T1000 (cell line): ENCODE measurements at regions not wholly inside any gene's neighbourhood (a gene's known extent, or its start where the extent isn't known, plus 50 kb on each side); places are given as distances from the start of the nearest gene placed in this dataset.
A peak's percentile ranks its signal among the peaks of the same experiment; 100 is the strongest.
"Not testable (repeated sequence)": the region's sequence is repeated elsewhere in the genome, so short reads cannot be mapped to it uniquely, and the experiment has no call there.

Source experiments
- DNase-seq: peaks from one replicate; lab custom pipeline; 2025; ENCODE audit warnings: mixed read lengths; lab: John Stamatoyannopoulos, UW

- no peak for DNase-seq
Observed at GRCh38 chr9:22170556-22170955, 161.5 kb upstream of the CDKN2B start.

- DNase-seq = no peak
Observed at GRCh38 chr9:22170990-22171670, 162.0 kb upstream of the CDKN2B start.

- DNase-seq = no peak
Observed at GRCh38 chr9:22171691-22172090, 162.6 kb upstream of the CDKN2B start.

GRCh38 chr9:22173908-22174307 is 164.8 kb upstream of the CDKN2B start:
- no peak for DNase-seq

- no peak for DNase-seq
Observed at GRCh38 chr9:22175972-22176545, 167.0 kb upstream of the CDKN2B start.

- not testable (repeated sequence) for DNase-seq
Observed at GRCh38 chr9:22181021-22181420, 171.9 kb upstream of the CDKN2B start.

GRCh38 chr9:22189471-22189870 is 180.4 kb upstream of the CDKN2B start:
- DNase-seq = no peak

GRCh38 chr9:22197000-22197399 is 187.9 kb upstream of the CDKN2B start:
- not testable (repeated sequence) for DNase-seq

GRCh38 chr9:22198681-22199080 is 189.6 kb upstream of the CDKN2B start:
- DNase-seq = no peak

- DNase-seq = no peak
Observed at GRCh38 chr9:22201256-22201655, 192.2 kb upstream of the CDKN2B start.

- DNase-seq = no peak
Observed at GRCh38 chr9:22203371-22204138, 194.4 kb upstream of the CDKN2B start.

GRCh38 chr9:22204240-22204639 is 195.1 kb upstream of the CDKN2B start:
- no peak for DNase-seq

GRCh38 chr9:22206833-22207232 is 197.7 kb upstream of the CDKN2B start:
- DNase-seq = no peak

- no peak for DNase-seq
Observed at GRCh38 chr9:22208846-22209585, 199.9 kb upstream of the CDKN2B start.

- no peak for DNase-seq
Observed at GRCh38 chr9:22210262-22210661, 201.2 kb upstream of the CDKN2B start.

- DNase-seq = no peak
Observed at GRCh38 chr9:22210936-22211335, 201.8 kb upstream of the CDKN2B start.

- peak; percentile 13 for DNase-seq
Observed at GRCh38 chr9:22211588-22212360, 202.7 kb upstream of the CDKN2B start.

- DNase-seq = no peak
Observed at GRCh38 chr9:22214021-22214420, 204.9 kb upstream of the CDKN2B start.

- no peak for DNase-seq
Observed at GRCh38 chr9:22214497-22215031, 205.5 kb upstream of the CDKN2B start.

GRCh38 chr9:22215521-22215920 is 206.4 kb upstream of the CDKN2B start:
- DNase-seq = no peak

GRCh38 chr9:22216730-22217172 is 207.6 kb upstream of the CDKN2B start:
- DNase-seq = no peak
